ENCODE measurements at regions not wholly inside any gene's neighbourhood (a gene's known extent, or its start where the extent isn't known, plus 50 kb on each side); places are given as distances from the start of the nearest gene placed in this dataset.

- DNase-seq, result peak in 1 of 3 donors; percentile 19
Observed at GRCh38 chr2:7803515-7803914, 878.3 kb upstream of the ID2 start.

- DNase-seq, result no peak
Observed at GRCh38 chr2:7809640-7810039, 872.2 kb upstream of the ID2 start.

- DNase-seq, result no peak
Observed at GRCh38 chr2:7811073-7811472, 870.8 kb upstream of the ID2 start.

- DNase-seq, result peak in 1 of 3 donors; percentile 51
Observed at GRCh38 chr2:7812231-7812995, 869.4 kb upstream of the ID2 start.

- peak in 2 of 3 donors; percentile 64 to 84 for DNase-seq
Observed at GRCh38 chr2:7813541-7814292, 868.1 kb upstream of the ID2 start.

GRCh38 chr2:7815726-7816125 lies 866.1 kb upstream of the ID2 start:
- DNase-seq, result no peak

GRCh38 chr2:7816233-7816632 lies 865.6 kb upstream of the ID2 start:
- DNase-seq, result peak in 1 of 3 donors; percentile 32

GRCh38 chr2:7816944-7817343 lies 864.9 kb upstream of the ID2 start:
- DNase-seq, result no peak

- DNase-seq, result no peak
Observed at GRCh38 chr2:7819316-7819715, 862.5 kb upstream of the ID2 start.

GRCh38 chr2:7819850-7820249 lies 862.0 kb upstream of the ID2 start:
- no peak for DNase-seq

GRCh38 chr2:7824211-7824610 lies 857.6 kb upstream of the ID2 start:
- no peak for DNase-seq

- DNase-seq, result no peak
Observed at GRCh38 chr2:7825591-7826312, 856.1 kb upstream of the ID2 start.

GRCh38 chr2:7826656-7827055 lies 855.2 kb upstream of the ID2 start:
- DNase-seq, result no peak

GRCh38 chr2:7829241-7829640 lies 852.6 kb upstream of the ID2 start:
- DNase-seq, result no peak

GRCh38 chr2:7830616-7831015 lies 851.2 kb upstream of the ID2 start:
- DNase-seq, result no peak

GRCh38 chr2:7835151-7835550 lies 846.7 kb upstream of the ID2 start:
- DNase-seq, result no peak

- DNase-seq, result peak in 1 of 3 donors; percentile 26
Observed at GRCh38 chr2:7835693-7836680, 845.9 kb upstream of the ID2 start.

GRCh38 chr2:7837237-7837760 lies 844.6 kb upstream of the ID2 start:
- DNase-seq, result no peak

GRCh38 chr2:7838669-7839068 lies 843.2 kb upstream of the ID2 start:
- DNase-seq, result no peak

- no peak for DNase-seq
Observed at GRCh38 chr2:7840651-7841380, 841.0 kb upstream of the ID2 start.
